SK-N-SH treated with all-trans-retinoic acid at 6 μM for 48 hours (cell line): ENCODE measurements at regions not wholly inside any gene's neighbourhood (a gene's known extent, or its start where the extent isn't known, plus 50 kb on each side); places are given as distances from the start of the nearest gene placed in this dataset.

Experiments used
- ATAC-seq: fragments of 200-7000 bp; cut with Tn5 transposase; 3 replicates; pipeline ENCODE4 v1.9.1; 2020; ENCODE audit warnings: mild to moderate bottlenecking, moderate library complexity
- ARNTL ChIP-seq: fragments of 450-650 bp; formaldehyde crosslinking; IDR thresholded peaks from 2 replicates; pipeline ENCODE4 v1.5.0; 2020; ENCODE audit warnings: low read depth, mild to moderate bottlenecking, moderate library complexity, borderline replicate concordance
- BACH2 ChIP-seq: fragments of 250-450 bp; sonication (Bioruptor Pico); IDR thresholded peaks from 2 replicates; pipeline ENCODE4 v1.9.0; 2021; ENCODE audit warnings: mild to moderate bottlenecking, borderline replicate concordance
- CSDC2 ChIP-seq: fragments of 250-450 bp; sonication (Bioruptor Pico); IDR thresholded peaks from 2 replicates; pipeline ENCODE4 v1.5.0; 2020; ENCODE audit warnings: mild to moderate bottlenecking, moderate library complexity
- CSRNP3 ChIP-seq: fragments of 250-450 bp; sonication (Bioruptor Pico); IDR thresholded peaks from 2 replicates; pipeline ENCODE4 v1.5.1; 2021; ENCODE audit warnings: mild to moderate bottlenecking, moderate library complexity
- ESRRG ChIP-seq: fragments of 250-450 bp; sonication (Bioruptor Pico); IDR thresholded peaks from 2 replicates; pipeline ENCODE4 v1.6.1; 2021; ENCODE audit warnings: mild to moderate bottlenecking
- GLIS3 ChIP-seq: fragments of 250-450 bp; sonication (Bioruptor Pico); IDR thresholded peaks from 2 replicates; pipeline ENCODE4 v1.5.0; 2020; ENCODE audit warnings: mild to moderate bottlenecking, moderate library complexity
- ISL1 ChIP-seq: fragments of 250-450 bp; sonication (Bioruptor Pico); IDR thresholded peaks from 2 replicates; pipeline ENCODE4 v2.1.2; 2022; ENCODE audit warnings: mild to moderate bottlenecking, moderate library complexity
- OSR1 ChIP-seq: fragments of 250-450 bp; sonication (Bioruptor Pico); IDR thresholded peaks from 2 replicates; pipeline ENCODE4 v1.8.0; 2022; ENCODE audit warnings: moderate library complexity, mild to moderate bottlenecking, inconsistent platforms
- PATZ1 ChIP-seq: fragments of 250-450 bp; sonication (Bioruptor Pico); IDR thresholded peaks from 2 replicates; pipeline ENCODE4 v1.8.0; 2020; ENCODE audit warnings: mild to moderate bottlenecking, moderate library complexity, borderline replicate concordance
- POU6F1 ChIP-seq: fragments of 250-450 bp; sonication (Bioruptor Pico); IDR thresholded peaks from 2 replicates; pipeline ENCODE4 v1.8.0; 2021; ENCODE audit warnings: low read depth, mild to moderate bottlenecking, moderate library complexity, borderline replicate concordance
- PPARA ChIP-seq: fragments of 250-450 bp; sonication (Bioruptor Pico); IDR thresholded peaks from 2 replicates; pipeline ENCODE4 v1.5.0; 2020; ENCODE audit warnings: mild to moderate bottlenecking, borderline replicate concordance
- RARB ChIP-seq: fragments of 250-450 bp; sonication (Bioruptor Pico); IDR thresholded peaks from 2 replicates; pipeline ENCODE4 v1.8.0; 2021; ENCODE audit warnings: mild to moderate bottlenecking, moderate library complexity
- SNAI2 ChIP-seq: fragments of 250-450 bp; sonication (Bioruptor Pico); IDR thresholded peaks from 2 replicates; pipeline ENCODE4 v1.5.0; 2020; ENCODE audit warnings: mild to moderate bottlenecking, moderate library complexity
- TCF4 ChIP-seq: fragments of 250-450 bp; sonication (Bioruptor Pico); IDR thresholded peaks from 2 replicates; pipeline ENCODE4 v1.8.0; 2021; ENCODE audit warnings: mild to moderate bottlenecking, moderate library complexity, borderline replicate concordance
- TOX ChIP-seq: fragments of 250-450 bp; sonication (Bioruptor Pico); IDR thresholded peaks from 2 replicates; pipeline ENCODE4 v1.8.0; 2021; ENCODE audit warnings: mild to moderate bottlenecking, moderate library complexity, borderline replicate concordance
- TSHZ2 ChIP-seq: fragments of 250-450 bp; sonication (Bioruptor Pico); IDR thresholded peaks from 2 replicates; pipeline ENCODE4 v1.5.0; 2020; ENCODE audit warnings: mild to moderate bottlenecking, moderate library complexity
- ZC3H10 ChIP-seq: fragments of 250-450 bp; sonication (Bioruptor Pico); IDR thresholded peaks from 2 replicates; pipeline ENCODE4 v1.5.1; 2021; ENCODE audit warnings: mild to moderate bottlenecking, moderate library complexity
- ZFP3 ChIP-seq: fragments of 250-450 bp; sonication (Bioruptor Pico); IDR thresholded peaks from 2 replicates; pipeline ENCODE4 v1.5.0; 2020; ENCODE audit warnings: mild to moderate bottlenecking, moderate library complexity
- ZFP30 ChIP-seq: fragments of 450-650 bp; formaldehyde crosslinking; IDR thresholded peaks from 2 replicates; pipeline ENCODE4 v1.5.0; 2022; ENCODE audit warnings: mild to moderate bottlenecking, moderate library complexity
- ZNF565 ChIP-seq: fragments of 450-650 bp; formaldehyde crosslinking; conservative IDR thresholded peaks from 2 replicates; pipeline ENCODE4 v1.5.0; 2020; ENCODE audit warnings: low read depth, mild to moderate bottlenecking, moderate library complexity
- ZNF70 ChIP-seq: fragments of 450-650 bp; formaldehyde crosslinking; IDR thresholded peaks from 2 replicates; pipeline ENCODE4 v1.5.0; 2020; ENCODE audit warnings: mild to moderate bottlenecking, moderate library complexity
- ZNF8 ChIP-seq: fragments of 450-650 bp; formaldehyde crosslinking; IDR thresholded peaks from 2 replicates; pipeline ENCODE4 v1.5.0; 2020; ENCODE audit warnings: mild to moderate bottlenecking, moderate library complexity

GRCh38 chr6:80769106-80769505 lies 662.6 kb downstream of the BCKDHB start:
- TF ChIP-seq TCF4 (CRISPR knock-in tag) = no peak
- TF ChIP-seq ISL1 (CRISPR knock-in tag) = no peak
- no peak for TF ChIP-seq TSHZ2 (CRISPR knock-in tag)
- no peak for TF ChIP-seq ZFP30 (CRISPR knock-in tag)
- TF ChIP-seq ZNF70 (CRISPR knock-in tag) = no peak
- TF ChIP-seq ZNF565 (CRISPR knock-in tag) = no peak
- no peak for TF ChIP-seq RARB
- TF ChIP-seq CSRNP3 = no peak
- no peak for TF ChIP-seq ZNF8 (CRISPR knock-in tag)
- TF ChIP-seq ZC3H10 (CRISPR knock-in tag) = no peak
- no peak for TF ChIP-seq ZFP3 (CRISPR knock-in tag)
- TF ChIP-seq ARNTL (CRISPR knock-in tag) = no peak
- TF ChIP-seq TOX (CRISPR knock-in tag) = no peak
- TF ChIP-seq GLIS3 (CRISPR knock-in tag) = no peak
- TF ChIP-seq CSDC2 = no peak
- TF ChIP-seq SNAI2 = no peak
- no peak for TF ChIP-seq BACH2
- ATAC-seq = no peak

- TF ChIP-seq ISL1 (CRISPR knock-in tag) (peak; percentile 80), TOX (CRISPR knock-in tag) (peak; percentile 43; the same call in 1 of the 2 replicates), ZFP30 (CRISPR knock-in tag) (no peak)
- TF ChIP-seq, all 23 proteins: peak for 2
- peak; percentile 81 for ATAC-seq
Measured at GRCh38 chr6:80767808-80768207, 661.3 kb downstream of the BCKDHB start.

GRCh38 chr6:80744213-80744612 lies 637.7 kb downstream of the BCKDHB start:
- TF ChIP-seq POU6F1 = no peak
- TF ChIP-seq PPARA = no peak
- TF ChIP-seq TOX (CRISPR knock-in tag) = no peak
- no peak for TF ChIP-seq ZNF8 (CRISPR knock-in tag)
- no peak for TF ChIP-seq PATZ1 (CRISPR knock-in tag)
- no peak for TF ChIP-seq CSDC2
- TF ChIP-seq ESRRG (CRISPR knock-in tag) = no peak
- no peak for TF ChIP-seq GLIS3 (CRISPR knock-in tag)
- no peak for TF ChIP-seq ZFP3 (CRISPR knock-in tag)
- no peak for TF ChIP-seq SNAI2
- TF ChIP-seq ZC3H10 (CRISPR knock-in tag) = no peak
- TF ChIP-seq ZNF565 (CRISPR knock-in tag) = no peak
- ATAC-seq = no peak

- no peak; the same call in 2 of the 3 replicates for ATAC-seq
- TF ChIP-seq CSDC2 (no peak), BACH2 (no peak), ZNF70 (CRISPR knock-in tag) (no peak), OSR1 (CRISPR knock-in tag) (no peak), ZFP30 (CRISPR knock-in tag) (no peak)
Measured at GRCh38 chr6:80742481-80742880, 636.0 kb downstream of the BCKDHB start.
